22Rv1 (cell line): ENCODE measurements at regions not wholly inside any gene's neighbourhood (a gene's known extent, or its start where the extent isn't known, plus 50 kb on each side); places are given as distances from the start of the nearest gene placed in this dataset.

Source experiments
- CTCF ChIP-seq: fragments of 450-650 bp; IDR thresholded peaks from 2 replicates; pipeline ENCODE4 v1.5.1; 2017; ENCODE audit warnings: mild to moderate bottlenecking
- ZFX ChIP-seq: fragments of 450-650 bp; IDR thresholded peaks from 2 replicates; pipeline ENCODE4 v1.6.1; 2017; ENCODE audit warnings: antibody characterized with exemption, borderline replicate concordance

DNA sequence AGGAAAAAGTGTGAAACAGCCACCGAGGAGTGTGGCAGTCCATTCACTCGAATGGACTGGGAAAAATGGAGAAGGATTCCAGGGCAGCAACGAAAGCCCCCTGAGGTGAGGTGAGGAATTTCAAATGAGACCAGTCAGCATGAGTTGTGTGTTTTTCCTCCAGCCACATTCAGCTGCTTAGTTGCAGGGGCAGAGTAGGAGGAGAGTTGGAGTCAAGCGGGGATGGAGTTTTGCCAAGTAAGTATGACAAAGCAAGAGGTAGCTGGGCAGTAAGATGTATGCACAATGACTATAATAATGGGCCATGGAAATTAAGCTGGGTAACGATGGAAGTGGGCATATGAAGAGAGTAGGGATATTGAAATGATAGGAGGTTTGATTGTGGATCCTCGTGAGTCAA is 64.4 kb downstream of the CCDC54 start:
- TF ChIP-seq CTCF (no peak), ZFX (no peak)
